GM12873 (cell line): ENCODE measurements at regions not wholly inside any gene's neighbourhood (a gene's known extent, or its start where the extent isn't known, plus 50 kb on each side); places are given as distances from the start of the nearest gene placed in this dataset.

ENCODE experiments used
- CTCF ChIP-seq: IDR thresholded peaks from 2 replicates; pipeline ENCODE4 v1.5.1; 2012; ENCODE audit warnings: low read depth, mild to moderate bottlenecking, moderate library complexity, low read length, control low read depth; ENCODE audit not compliant: insufficient read depth; ENCODE audit errors: missing control alignments

- no peak for TF ChIP-seq CTCF
These were observed 433.7 kb downstream of the MAFB start for GRCh38 chr20:40255365-40255764.

- TF ChIP-seq CTCF, result no peak
These were observed 434.8 kb downstream of the MAFB start for GRCh38 chr20:40254023-40254772.

- peak; percentile 70 for TF ChIP-seq CTCF
These were observed 437.6 kb downstream of the MAFB start for GRCh38 chr20:40251284-40251932.

- no peak for TF ChIP-seq CTCF
These were observed 439.2 kb downstream of the MAFB start for GRCh38 chr20:40249805-40250204.

GRCh38 chr20:40245829-40246228 lies 443.2 kb downstream of the MAFB start:
- TF ChIP-seq CTCF, result no peak

- no peak for TF ChIP-seq CTCF
These were observed 444.8 kb downstream of the MAFB start for GRCh38 chr20:40244286-40244685.

GRCh38 chr20:40241596-40242343 lies 447.3 kb downstream of the MAFB start:
- no peak for TF ChIP-seq CTCF
